ENCODE measurements at regions not wholly inside any gene's neighbourhood (a gene's known extent, or its start where the extent isn't known, plus 50 kb on each side); places are given as distances from the start of the nearest gene placed in this dataset.

- TF ChIP-seq CTCF (conservative IDR thresholded peaks at IDR 0.05; ENCODE audit: low read depth, low read length), result no peak
- no peak for TF ChIP-seq RFX5 (IDR thresholded peaks at IDR 0.05; ENCODE audit: low read depth, low read length)
- TF ChIP-seq NFE2L2 (IDR thresholded peaks at IDR 0.05; ENCODE audit: low read depth, low read length), result no peak
Observed at GRCh38 chr16:85194307-85195270, 82.3 kb upstream of the CIBAR2 start (continued).

Measured in IMR-90 (cell line).